HFFc6 (cell line): ENCODE measurements at regions not wholly inside any gene's neighbourhood (a gene's known extent, or its start where the extent isn't known, plus 50 kb on each side); places are given as distances from the start of the nearest gene placed in this dataset.

Experiments used
- DNase-seq: peaks from one replicate; pipeline ENCODE4 v3.0.0-alpha.2; 2018
- H3K27ac Mint-ChIP-seq: 2 replicates; pipeline ENCODE4 v1.8.0; 2020; ENCODE audit warnings: mild to moderate bottlenecking, mixed read lengths
- H3K27me3 Mint-ChIP-seq: 2 replicates; pipeline ENCODE4 v1.8.0; 2021; ENCODE audit warnings: mild to moderate bottlenecking, moderate library complexity, mixed read lengths; ENCODE audit not compliant: insufficient read depth
- H3K36me3 Mint-ChIP-seq: 2 replicates; pipeline ENCODE4 v1.8.0; 2021; ENCODE audit warnings: low read depth, mixed read lengths
- H3K4me1 Mint-ChIP-seq: 2 replicates; pipeline ENCODE4 v1.8.0; 2020; ENCODE audit warnings: low read depth, mixed read lengths
- H3K4me3 Mint-ChIP-seq: 2 replicates; pipeline ENCODE4 v1.8.0; 2020; ENCODE audit warnings: mild to moderate bottlenecking, moderate library complexity, mixed read lengths
- H3K9me3 Mint-ChIP-seq: 2 replicates; pipeline ENCODE4 v1.8.0; 2020; ENCODE audit warnings: mild to moderate bottlenecking, mixed read lengths
- TF ChIP-seq, protein P1 (sequence below): fragments of 200-600 bp; sonication (generic); IDR thresholded peaks from 2 replicates; pipeline ENCODE4 v1.5.0; 2021; ENCODE audit warnings: antibody characterized with exemption, mild to moderate bottlenecking

DNA sequence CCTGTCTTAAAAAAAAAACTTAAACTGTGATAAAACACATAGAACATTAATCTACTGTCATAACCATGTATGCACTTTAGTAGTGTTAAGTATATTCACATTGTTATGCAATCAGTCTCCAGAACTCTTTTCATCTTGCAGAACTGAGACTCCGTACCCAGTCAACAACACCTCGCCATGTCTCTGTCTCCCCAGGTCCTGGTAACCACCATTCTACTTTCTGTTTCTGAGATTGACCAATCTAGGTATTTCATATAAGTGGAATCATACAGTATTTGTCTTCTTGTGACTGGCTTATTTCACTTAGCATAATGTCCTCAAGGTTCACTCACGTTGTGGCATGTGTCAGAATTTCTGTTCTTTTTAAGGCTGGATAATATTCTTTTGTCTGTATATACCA is 290.8 kb upstream of the CXCR4 start:
- Mint-ChIP-seq H3K27ac (no peak overlapping the region), H3K4me1 (no peaks in the 10 kb centered on the region), H3K9me3 (no peaks in the 10 kb centered on the region; the same call in none of the 2 replicates), H3K36me3 (no peaks in the 10 kb centered on the region), H3K4me3 (no peak overlapping the region), H3K27me3 (no peaks in the 10 kb centered on the region; the same call in 1 of the 2 replicates)
- no peak for DNase-seq
- TF ChIP-seq, protein P1, sequence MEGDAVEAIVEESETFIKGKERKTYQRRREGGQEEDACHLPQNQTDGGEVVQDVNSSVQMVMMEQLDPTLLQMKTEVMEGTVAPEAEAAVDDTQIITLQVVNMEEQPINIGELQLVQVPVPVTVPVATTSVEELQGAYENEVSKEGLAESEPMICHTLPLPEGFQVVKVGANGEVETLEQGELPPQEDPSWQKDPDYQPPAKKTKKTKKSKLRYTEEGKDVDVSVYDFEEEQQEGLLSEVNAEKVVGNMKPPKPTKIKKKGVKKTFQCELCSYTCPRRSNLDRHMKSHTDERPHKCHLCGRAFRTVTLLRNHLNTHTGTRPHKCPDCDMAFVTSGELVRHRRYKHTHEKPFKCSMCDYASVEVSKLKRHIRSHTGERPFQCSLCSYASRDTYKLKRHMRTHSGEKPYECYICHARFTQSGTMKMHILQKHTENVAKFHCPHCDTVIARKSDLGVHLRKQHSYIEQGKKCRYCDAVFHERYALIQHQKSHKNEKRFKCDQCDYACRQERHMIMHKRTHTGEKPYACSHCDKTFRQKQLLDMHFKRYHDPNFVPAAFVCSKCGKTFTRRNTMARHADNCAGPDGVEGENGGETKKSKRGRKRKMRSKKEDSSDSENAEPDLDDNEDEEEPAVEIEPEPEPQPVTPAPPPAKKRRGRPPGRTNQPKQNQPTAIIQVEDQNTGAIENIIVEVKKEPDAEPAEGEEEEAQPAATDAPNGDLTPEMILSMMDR: no peak

DNA sequence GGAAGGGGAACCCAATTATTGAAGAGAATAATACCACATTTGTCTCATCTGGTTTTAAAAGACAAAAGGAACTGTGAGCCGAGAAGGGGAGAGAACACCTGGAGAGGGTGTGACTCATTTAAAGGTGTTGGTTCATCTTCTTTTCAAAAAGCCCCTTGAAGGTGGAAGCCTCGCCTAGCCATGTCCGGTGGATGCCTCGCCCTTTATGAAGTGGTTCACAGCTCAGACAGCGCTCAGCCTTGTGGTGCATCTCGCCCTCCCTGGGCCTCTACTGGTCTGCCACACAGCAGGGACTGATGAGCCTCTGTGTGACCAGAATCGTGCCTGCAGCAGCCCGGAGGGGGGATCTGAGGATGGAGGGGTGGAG is 290.0 kb upstream of the CXCR4 start:
- DNase-seq: no peak
- Mint-ChIP-seq H3K4me1 (no peaks in the 10 kb centered on the region), H3K27ac (no peak overlapping the region), H3K36me3 (no peaks in the 10 kb centered on the region), H3K27me3 (no peaks in the 10 kb centered on the region; the same call in 1 of the 2 replicates), H3K4me3 (no peak overlapping the region), H3K9me3 (no peaks in the 10 kb centered on the region; the same call in none of the 2 replicates)
- TF ChIP-seq, protein P1: no peak

DNA sequence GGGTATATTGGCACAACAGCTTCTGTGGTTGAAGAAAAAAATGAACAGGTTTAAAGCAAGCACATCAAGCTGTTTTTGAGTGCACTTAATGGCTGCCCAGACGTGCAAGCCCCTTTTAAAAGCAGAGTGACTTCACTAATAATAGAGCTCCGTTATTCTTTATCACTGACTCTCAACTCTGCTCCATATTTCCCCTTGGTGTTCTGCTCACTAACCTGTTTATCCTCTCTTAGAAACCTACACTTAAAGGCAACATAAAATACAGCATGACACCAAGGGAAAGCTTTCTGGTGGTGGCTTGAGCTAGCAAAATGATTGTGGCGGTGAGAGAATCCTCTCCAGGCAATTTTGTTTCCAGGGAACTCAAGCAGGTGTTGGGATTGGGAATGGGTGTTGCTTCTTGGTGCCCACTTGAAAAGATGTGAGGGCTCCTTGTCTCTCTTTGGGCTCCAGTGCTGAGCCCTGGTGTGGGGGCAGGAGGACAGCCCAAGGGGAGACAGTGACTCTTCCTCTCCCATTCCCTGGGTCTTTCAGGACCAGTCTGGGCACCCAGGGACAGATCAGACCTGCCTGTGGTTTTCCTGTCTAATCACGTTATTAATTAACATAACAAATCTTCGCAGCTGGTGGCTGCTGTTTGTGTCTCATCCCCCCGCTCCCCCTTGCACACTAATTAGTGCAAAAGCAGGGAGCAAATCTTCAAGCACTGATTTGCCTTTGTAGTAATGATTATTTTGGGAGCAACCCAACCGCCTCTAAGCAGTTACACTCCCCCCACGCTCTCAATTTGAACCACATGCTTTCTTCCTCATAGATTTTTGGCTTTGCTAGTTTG is 289.4 kb upstream of the CXCR4 start:
- Mint-ChIP-seq H3K4me3 (no peak overlapping the region), H3K27ac (no peak overlapping the region), H3K9me3 (no peaks in the 10 kb centered on the region; the same call in none of the 2 replicates), H3K27me3 (no peaks in the 10 kb centered on the region; the same call in 1 of the 2 replicates), H3K4me1 (no peaks in the 10 kb centered on the region), H3K36me3 (no peaks in the 10 kb centered on the region)
- no peak for DNase-seq
- TF ChIP-seq, protein P1: no peak

DNA sequence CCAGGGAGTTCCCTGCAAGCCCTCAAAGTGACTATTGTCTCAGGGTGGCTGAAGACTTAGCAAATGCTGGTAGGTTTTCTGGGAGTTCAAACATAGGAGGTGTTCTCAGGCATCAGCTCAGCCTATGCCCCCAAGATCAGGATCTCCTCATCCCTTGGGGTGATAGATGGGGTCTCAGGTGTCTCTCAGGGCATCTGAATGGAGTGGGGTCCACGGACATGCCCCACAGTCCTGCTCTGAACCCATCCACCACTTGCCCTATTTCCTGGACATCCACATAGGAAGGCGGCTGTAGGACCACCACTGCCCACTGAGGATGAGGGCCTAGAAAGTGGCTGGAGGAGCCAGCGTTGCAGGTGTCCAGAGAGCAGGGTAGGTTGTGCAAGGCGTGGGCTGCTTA is 287.0 kb upstream of the CXCR4 start:
- H3K27me3 Mint-ChIP-seq: no peaks in the 10 kb centered on the region; the same call in none of the 2 replicates
- DNase-seq: no peak
- TF ChIP-seq, protein P1: no peak
- H3K9me3 Mint-ChIP-seq: no peaks in the 10 kb centered on the region; the same call in none of the 2 replicates
- no peak overlapping the region for H3K27ac Mint-ChIP-seq
- H3K36me3 Mint-ChIP-seq: no peaks in the 10 kb centered on the region
- H3K4me1 Mint-ChIP-seq: no peaks in the 10 kb centered on the region
- no peak overlapping the region for H3K4me3 Mint-ChIP-seq

DNA sequence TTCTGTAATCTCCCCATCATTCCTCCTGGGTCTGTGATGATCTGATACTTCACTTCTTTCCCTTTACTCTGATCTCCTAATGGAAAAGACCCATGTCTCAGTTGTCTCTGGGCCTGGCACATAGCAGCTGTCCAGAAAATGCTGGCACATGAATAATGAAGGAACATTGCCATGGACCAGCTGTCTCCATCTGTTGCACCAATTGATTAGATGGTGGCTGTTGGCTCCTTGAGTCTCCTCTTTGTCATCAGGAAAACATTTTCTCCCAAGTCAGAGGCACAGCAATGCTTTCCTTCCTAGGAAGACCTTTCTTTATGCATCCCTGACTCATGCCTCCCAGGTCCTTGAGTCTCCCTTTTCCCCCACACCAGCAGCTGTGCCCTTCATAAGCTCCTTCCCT is 286.2 kb upstream of the CXCR4 start:
- H3K4me1 Mint-ChIP-seq: no peaks in the 10 kb centered on the region
- no peak overlapping the region for H3K27ac Mint-ChIP-seq
- H3K4me3 Mint-ChIP-seq: no peak overlapping the region
- no peaks in the 10 kb centered on the region for H3K36me3 Mint-ChIP-seq
- TF ChIP-seq, protein P1: no peak
- H3K9me3 Mint-ChIP-seq: no peaks in the 10 kb centered on the region; the same call in none of the 2 replicates
- H3K27me3 Mint-ChIP-seq: no peaks in the 10 kb centered on the region; the same call in none of the 2 replicates
- DNase-seq: no peak
